ENCODE measurements at regions not wholly inside any gene's neighbourhood (a gene's known extent, or its start where the extent isn't known, plus 50 kb on each side); places are given as distances from the start of the nearest gene placed in this dataset.

- no peak for TF ChIP-seq CTCF (IDR thresholded peaks at IDR 0.05)
- no peak for TF ChIP-seq POLR2AphosphoS5 (IDR thresholded peaks at IDR 0.05)
Observed at GRCh38 chrX:151821226-151821625, 86.7 kb downstream of the CNGA2 start.

All from breast epithelium (tissue), 3 donors.